HL-60 (cell line): ENCODE measurements at regions not wholly inside any gene's neighbourhood (a gene's known extent, or its start where the extent isn't known, plus 50 kb on each side); places are given as distances from the start of the nearest gene placed in this dataset.

Source experiments
- DNase-seq, 2 experiments: peaks; one replicate each; pipeline ENCODE4 v3.0.0-alpha.2; 2010 to 2020; ENCODE audit warnings: low read depth in 1 of 2, low spot score in 1 of 2
- H3K27ac ChIP-seq: fragments of 250-450 bp; sonication (Bioruptor Pico); replicated peaks from 2 replicates; pipeline ENCODE4 v1.5.1; 2020; ENCODE audit warnings: mild to moderate bottlenecking, moderate library complexity
- H3K27me3 ChIP-seq: fragments of 250-450 bp; sonication (Bioruptor Pico); 2 replicates; pipeline ENCODE4 v1.5.1; 2021; ENCODE audit warnings: mild to moderate bottlenecking, moderate library complexity; ENCODE audit not compliant: insufficient read depth, poor library complexity, severe bottlenecking
- H3K4me3 ChIP-seq: replicated peaks from 2 replicates; pipeline ENCODE4 v1.5.1; 2011; ENCODE audit warnings: mild to moderate bottlenecking, control low read depth, low read length; ENCODE audit not compliant: insufficient read depth
- GABPA ChIP-seq: IDR thresholded peaks from 2 replicates; pipeline ENCODE4 v1.6.1; 2012; ENCODE audit warnings: low read depth
- POLR2AphosphoS5 ChIP-seq: IDR thresholded peaks from 2 replicates; pipeline ENCODE4 v1.6.1; 2012; ENCODE audit warnings: low read depth
- SPI1 ChIP-seq: IDR thresholded peaks from 2 replicates; pipeline ENCODE4 v1.6.1; 2012; ENCODE audit warnings: low read depth, mild to moderate bottlenecking, borderline replicate concordance
- TF ChIP-seq, protein P1 (sequence below): IDR thresholded peaks from 2 replicates; pipeline ENCODE4 v1.6.1; 2012; ENCODE audit warnings: low read depth; ENCODE audit not compliant: insufficient replicate concordance
- TF ChIP-seq, protein P2 (sequence below): IDR thresholded peaks from one replicate; pipeline ENCODE4 v1.5.1; 2011; ENCODE audit warnings: low read length, control low read depth, inconsistent platforms; ENCODE audit not compliant: insufficient read depth

DNA sequence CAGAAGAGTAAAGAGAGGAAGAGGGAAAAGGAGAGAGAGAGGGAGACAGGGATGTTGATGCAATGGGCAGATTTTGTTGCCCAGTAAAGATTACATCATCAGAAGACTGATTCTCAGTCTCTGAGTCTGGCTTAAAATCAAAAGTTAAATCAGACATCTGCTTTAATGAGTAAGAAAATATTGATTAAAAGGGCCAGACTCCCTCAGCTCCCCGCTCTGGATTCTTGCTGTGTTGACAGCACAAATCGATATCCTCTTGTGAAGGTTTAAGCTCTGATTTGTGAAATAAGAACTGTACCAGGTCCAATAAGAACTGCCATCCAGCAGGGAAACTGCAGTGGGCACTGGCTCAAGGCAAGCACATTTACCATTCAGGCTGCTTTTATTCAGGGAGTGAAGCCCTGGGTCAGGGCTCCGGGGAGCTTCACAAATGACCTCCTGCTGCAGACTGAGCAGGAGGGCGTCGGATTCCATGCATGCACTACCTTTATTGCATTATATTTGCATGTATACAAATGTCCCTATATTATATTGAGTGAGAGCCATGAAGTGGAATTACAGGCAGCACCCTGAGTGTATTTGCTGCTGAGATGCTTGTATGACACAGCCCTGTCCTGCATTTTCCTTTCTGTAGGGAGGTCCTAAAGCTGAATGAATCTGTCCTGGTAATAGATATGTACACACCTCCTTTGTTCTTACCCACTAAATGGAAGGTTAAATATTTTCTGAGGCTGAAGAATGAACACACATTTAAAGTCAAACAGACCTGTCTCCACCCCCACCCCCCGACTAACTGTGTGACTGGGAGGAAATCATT, 401.5 kb downstream of the REEP3 start:
- no peak for DNase-seq
- H3K4me3 ChIP-seq, result no peak overlapping the region
- H3K27ac ChIP-seq, result no peak overlapping the region
- TF ChIP-seq POLR2AphosphoS5 (no peak), GABPA (no peak), SPI1 (no peak)
- TF ChIP-seq, protein P1, sequence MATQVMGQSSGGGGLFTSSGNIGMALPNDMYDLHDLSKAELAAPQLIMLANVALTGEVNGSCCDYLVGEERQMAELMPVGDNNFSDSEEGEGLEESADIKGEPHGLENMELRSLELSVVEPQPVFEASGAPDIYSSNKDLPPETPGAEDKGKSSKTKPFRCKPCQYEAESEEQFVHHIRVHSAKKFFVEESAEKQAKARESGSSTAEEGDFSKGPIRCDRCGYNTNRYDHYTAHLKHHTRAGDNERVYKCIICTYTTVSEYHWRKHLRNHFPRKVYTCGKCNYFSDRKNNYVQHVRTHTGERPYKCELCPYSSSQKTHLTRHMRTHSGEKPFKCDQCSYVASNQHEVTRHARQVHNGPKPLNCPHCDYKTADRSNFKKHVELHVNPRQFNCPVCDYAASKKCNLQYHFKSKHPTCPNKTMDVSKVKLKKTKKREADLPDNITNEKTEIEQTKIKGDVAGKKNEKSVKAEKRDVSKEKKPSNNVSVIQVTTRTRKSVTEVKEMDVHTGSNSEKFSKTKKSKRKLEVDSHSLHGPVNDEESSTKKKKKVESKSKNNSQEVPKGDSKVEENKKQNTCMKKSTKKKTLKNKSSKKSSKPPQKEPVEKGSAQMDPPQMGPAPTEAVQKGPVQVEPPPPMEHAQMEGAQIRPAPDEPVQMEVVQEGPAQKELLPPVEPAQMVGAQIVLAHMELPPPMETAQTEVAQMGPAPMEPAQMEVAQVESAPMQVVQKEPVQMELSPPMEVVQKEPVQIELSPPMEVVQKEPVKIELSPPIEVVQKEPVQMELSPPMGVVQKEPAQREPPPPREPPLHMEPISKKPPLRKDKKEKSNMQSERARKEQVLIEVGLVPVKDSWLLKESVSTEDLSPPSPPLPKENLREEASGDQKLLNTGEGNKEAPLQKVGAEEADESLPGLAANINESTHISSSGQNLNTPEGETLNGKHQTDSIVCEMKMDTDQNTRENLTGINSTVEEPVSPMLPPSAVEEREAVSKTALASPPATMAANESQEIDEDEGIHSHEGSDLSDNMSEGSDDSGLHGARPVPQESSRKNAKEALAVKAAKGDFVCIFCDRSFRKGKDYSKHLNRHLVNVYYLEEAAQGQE, result no peak
- TF ChIP-seq, protein P2, sequence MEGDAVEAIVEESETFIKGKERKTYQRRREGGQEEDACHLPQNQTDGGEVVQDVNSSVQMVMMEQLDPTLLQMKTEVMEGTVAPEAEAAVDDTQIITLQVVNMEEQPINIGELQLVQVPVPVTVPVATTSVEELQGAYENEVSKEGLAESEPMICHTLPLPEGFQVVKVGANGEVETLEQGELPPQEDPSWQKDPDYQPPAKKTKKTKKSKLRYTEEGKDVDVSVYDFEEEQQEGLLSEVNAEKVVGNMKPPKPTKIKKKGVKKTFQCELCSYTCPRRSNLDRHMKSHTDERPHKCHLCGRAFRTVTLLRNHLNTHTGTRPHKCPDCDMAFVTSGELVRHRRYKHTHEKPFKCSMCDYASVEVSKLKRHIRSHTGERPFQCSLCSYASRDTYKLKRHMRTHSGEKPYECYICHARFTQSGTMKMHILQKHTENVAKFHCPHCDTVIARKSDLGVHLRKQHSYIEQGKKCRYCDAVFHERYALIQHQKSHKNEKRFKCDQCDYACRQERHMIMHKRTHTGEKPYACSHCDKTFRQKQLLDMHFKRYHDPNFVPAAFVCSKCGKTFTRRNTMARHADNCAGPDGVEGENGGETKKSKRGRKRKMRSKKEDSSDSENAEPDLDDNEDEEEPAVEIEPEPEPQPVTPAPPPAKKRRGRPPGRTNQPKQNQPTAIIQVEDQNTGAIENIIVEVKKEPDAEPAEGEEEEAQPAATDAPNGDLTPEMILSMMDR, result no peak
- H3K27me3 ChIP-seq, result no peaks in the 10 kb centered on the region

DNA sequence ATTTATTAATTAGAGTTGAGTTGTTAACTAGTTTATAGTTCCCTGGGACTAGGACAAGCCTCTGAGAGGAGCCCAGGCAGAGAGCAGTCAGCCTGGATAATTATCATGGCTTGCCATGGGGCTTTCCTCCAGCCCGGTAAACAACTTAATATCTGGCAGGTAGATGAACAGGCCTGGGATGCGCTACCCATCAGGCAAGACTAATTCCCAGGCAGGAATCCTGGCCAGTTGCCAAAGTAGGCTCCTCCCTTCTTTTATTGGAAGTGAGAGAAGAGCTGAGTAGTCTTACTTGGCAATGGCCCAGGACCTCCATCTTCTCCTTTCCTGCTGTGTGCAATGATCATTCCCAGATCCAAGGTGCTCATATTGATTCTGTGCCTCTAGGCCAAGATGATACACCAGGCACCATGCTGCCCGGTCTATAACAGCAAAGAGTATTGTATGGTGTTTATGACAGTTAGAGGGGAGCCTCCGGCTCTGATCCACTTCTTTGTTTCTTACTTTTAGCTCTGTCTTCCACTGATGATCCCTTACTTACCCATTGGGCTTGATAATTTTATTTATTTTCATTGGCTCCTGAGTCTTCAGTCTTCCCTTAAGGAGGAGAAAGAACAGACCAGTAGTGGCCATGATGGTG, 408.7 kb downstream of the REEP3 start:
- Histone ChIP-seq H3K27me3 (peaks cover 15% of the 10 kb centered on the region), H3K4me3 (no peak overlapping the region), H3K27ac (no peak overlapping the region)
- no peak for TF ChIP-seq GABPA
- TF ChIP-seq, protein P2, result no peak
- no peak for TF ChIP-seq SPI1
- TF ChIP-seq, protein P1, result no peak
- TF ChIP-seq POLR2AphosphoS5, result no peak
- DNase-seq, result no peak

DNA sequence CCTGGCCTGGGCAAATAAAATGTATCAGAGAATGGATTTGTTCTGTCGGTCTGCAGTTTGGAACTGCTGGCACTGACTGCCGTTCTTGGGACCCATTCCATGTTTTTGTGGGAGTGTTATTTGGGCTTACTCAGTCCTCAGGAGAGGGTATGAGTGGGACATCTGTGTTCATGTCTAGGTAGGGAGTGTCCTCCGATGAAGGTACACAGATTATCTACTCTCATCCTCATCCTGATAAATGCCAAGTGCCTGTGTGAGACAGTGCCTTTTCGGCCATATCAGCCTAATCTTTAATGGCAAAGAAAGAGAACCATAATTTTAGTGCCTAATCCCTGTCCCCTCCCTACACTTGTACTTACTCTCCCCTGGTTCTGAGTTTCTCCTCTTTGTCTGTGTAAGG, 409.4 kb downstream of the REEP3 start:
- TF ChIP-seq SPI1, result no peak
- TF ChIP-seq, protein P2, result no peak
- TF ChIP-seq, protein P1, result no peak
- no peak for TF ChIP-seq GABPA
- no peak for TF ChIP-seq POLR2AphosphoS5
- DNase-seq, result no peak
- Histone ChIP-seq H3K4me3 (no peak overlapping the region), H3K27ac (no peak overlapping the region), H3K27me3 (peaks cover 15% of the 10 kb centered on the region)
